ENCODE measurements at regions not wholly inside any gene's neighbourhood (a gene's known extent, or its start where the extent isn't known, plus 50 kb on each side); places are given as distances from the start of the nearest gene placed in this dataset.
A peak's percentile ranks its signal among the peaks of the same experiment; 100 is the strongest.

GRCh38 chr5:3658929-3659328 lies 63.3 kb downstream of the IRX1 start:
- H3K4me1 ChIP-seq: no peaks in the 10 kb centered on the region
- WGBS (ENCODE audit: missing lambda C conversion rate): 29% methylated on average over 10 of the region's 10 CpGs
- ATAC-seq (no peak), DNase-seq (ENCODE audit: low read depth in 1 of 2, low spot score in 1 of 2) (no peak), FAIRE-seq (no peak)
- H3K4me2 ChIP-seq: no peak overlapping the region
- CTCF ChIA-PET: no interaction called here
- H3K27ac ChIP-seq: no peak overlapping the region
- TF ChIP-seq BHLHE40 (IDR thresholded peaks at IDR 0.05; ENCODE audit: low read depth, low read length) (no peak), MAZ (IDR thresholded peaks at IDR 0.05; ENCODE audit: borderline replicate concordance, low read depth, low read length) (no peak), CTCF (IDR thresholded peaks at IDR 0.05) (no peak), ELK1 (IDR thresholded peaks at IDR 0.05; ENCODE audit: low read depth, low read length) (no peak), FOSB (CRISPR knock-in tag; IDR thresholded peaks at IDR 0.05) (no peak)
- TF ChIP-seq, protein P1, sequence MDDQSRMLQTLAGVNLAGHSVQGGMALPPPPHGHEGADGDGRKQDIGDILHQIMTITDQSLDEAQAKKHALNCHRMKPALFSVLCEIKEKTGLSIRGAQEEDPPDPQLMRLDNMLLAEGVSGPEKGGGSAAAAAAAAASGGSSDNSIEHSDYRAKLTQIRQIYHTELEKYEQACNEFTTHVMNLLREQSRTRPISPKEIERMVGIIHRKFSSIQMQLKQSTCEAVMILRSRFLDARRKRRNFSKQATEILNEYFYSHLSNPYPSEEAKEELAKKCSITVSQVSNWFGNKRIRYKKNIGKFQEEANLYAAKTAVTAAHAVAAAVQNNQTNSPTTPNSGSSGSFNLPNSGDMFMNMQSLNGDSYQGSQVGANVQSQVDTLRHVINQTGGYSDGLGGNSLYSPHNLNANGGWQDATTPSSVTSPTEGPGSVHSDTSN (IDR thresholded peaks at IDR 0.05): no peak
- no peak overlapping the region for H3K4me3 ChIP-seq
- no peaks in the 10 kb centered on the region for H3K9me3 ChIP-seq
- POLR2A ChIA-PET: no interaction called here

- TF ChIP-seq, protein P2, sequence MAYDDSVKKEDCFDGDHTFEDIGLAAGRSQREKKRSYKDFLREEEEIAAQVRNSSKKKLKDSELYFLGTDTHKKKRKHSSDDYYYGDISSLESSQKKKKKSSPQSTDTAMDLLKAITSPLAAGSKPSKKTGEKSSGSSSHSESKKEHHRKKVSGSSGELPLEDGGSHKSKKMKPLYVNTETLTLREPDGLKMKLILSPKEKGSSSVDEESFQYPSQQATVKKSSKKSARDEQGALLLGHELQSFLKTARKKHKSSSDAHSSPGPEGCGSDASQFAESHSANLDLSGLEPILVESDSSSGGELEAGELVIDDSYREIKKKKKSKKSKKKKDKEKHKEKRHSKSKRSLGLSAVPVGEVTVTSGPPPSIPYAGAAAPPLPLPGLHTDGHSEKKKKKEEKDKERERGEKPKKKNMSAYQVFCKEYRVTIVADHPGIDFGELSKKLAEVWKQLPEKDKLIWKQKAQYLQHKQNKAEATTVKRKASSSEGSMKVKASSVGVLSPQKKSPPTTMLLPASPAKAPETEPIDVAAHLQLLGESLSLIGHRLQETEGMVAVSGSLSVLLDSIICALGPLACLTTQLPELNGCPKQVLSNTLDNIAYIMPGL (CRISPR knock-in tag; IDR thresholded peaks at IDR 0.05; ENCODE audit: borderline replicate concordance): no peak
- no peak for TF ChIP-seq ZNF302 (CRISPR knock-in tag; IDR thresholded peaks at IDR 0.05)
- no peak for TF ChIP-seq GATA3 (IDR thresholded peaks at IDR 0.05; ENCODE audit: borderline replicate concordance)
- TF ChIP-seq, protein P3, sequence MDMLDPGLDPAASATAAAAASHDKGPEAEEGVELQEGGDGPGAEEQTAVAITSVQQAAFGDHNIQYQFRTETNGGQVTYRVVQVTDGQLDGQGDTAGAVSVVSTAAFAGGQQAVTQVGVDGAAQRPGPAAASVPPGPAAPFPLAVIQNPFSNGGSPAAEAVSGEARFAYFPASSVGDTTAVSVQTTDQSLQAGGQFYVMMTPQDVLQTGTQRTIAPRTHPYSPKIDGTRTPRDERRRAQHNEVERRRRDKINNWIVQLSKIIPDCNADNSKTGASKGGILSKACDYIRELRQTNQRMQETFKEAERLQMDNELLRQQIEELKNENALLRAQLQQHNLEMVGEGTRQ (IDR thresholded peaks at IDR 0.05): no peak
- no peak for TF ChIP-seq HOXB13 (CRISPR knock-in tag; IDR thresholded peaks at IDR 0.05; ENCODE audit: low read depth)
- no peak for TF ChIP-seq BHLHE40 (IDR thresholded peaks at IDR 0.05; ENCODE audit: low read depth, low read length)
- TF ChIP-seq SMC3 (IDR thresholded peaks at IDR 0.05): no peak
- TF ChIP-seq FOXS1 (CRISPR knock-in tag; IDR thresholded peaks at IDR 0.05): no peak
- TF ChIP-seq NFE2L2 (conservative IDR thresholded peaks at IDR 0.05; ENCODE audit: low read length): no peak
- no peak for TF ChIP-seq RAD21 (conservative IDR thresholded peaks at IDR 0.05 in 1 of 2, IDR thresholded peaks at IDR 0.05 in 1 of 2)
- no peak for TF ChIP-seq ELK1 (IDR thresholded peaks at IDR 0.05; ENCODE audit: low read depth, low read length)
- TF ChIP-seq ZSCAN20 (CRISPR knock-in tag; IDR thresholded peaks at IDR 0.05): no peak
- TF ChIP-seq, protein P4, sequence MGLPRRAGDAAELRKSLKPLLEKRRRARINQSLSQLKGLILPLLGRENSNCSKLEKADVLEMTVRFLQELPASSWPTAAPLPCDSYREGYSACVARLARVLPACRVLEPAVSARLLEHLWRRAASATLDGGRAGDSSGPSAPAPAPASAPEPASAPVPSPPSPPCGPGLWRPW (IDR thresholded peaks at IDR 0.05): no peak
- TF ChIP-seq RARB (CRISPR knock-in tag; IDR thresholded peaks at IDR 0.05): no peak
- no peak for DNase-seq (ENCODE audit: low read depth in 1 of 2, low spot score in 1 of 2)
- 30% methylated on average over 8 of the region's 8 CpGs for WGBS (ENCODE audit: missing lambda C conversion rate)
- POLR2A ChIA-PET: no interaction called here
- CTCF ChIA-PET: no interaction called here
- Histone ChIP-seq H3K4me3 (no peak overlapping the region), H3K4me2 (no peak overlapping the region), H3K27ac (no peak overlapping the region), H3K4me1 (no peaks in the 10 kb centered on the region), H3K9me3 (no peaks in the 10 kb centered on the region)
- FAIRE-seq: peak; percentile 68
- ATAC-seq: peak in 1 of 2 experiments; percentile 71; a peak in 3 of 6 replicates
Observed at GRCh38 chr5:3659907-3660306, 64.3 kb downstream of the IRX1 start.
